Peyer's patch (tissue), 4 donors: ENCODE measurements at regions not wholly inside any gene's neighbourhood (a gene's known extent, or its start where the extent isn't known, plus 50 kb on each side); places are given as distances from the start of the nearest gene placed in this dataset.
A peak's percentile ranks its signal among the peaks of the same experiment; 100 is the strongest.

Experiments used
- DNase-seq, 3 donors: peaks; one replicate each; pipeline ENCODE4 v3.0.0-alpha.2; 2017 to 2019
- H3K27ac ChIP-seq, 4 donors: fragments of 200-600 bp; sonication (generic); one replicate each; pipeline ENCODE4 v1.5.1; 2016 to 2019
- H3K27me3 ChIP-seq, 2 donors: fragments of 200-600 bp; sonication (generic); one replicate each; pipeline ENCODE4 v1.5.1; 2019
- H3K36me3 ChIP-seq, 3 donors: fragments of 200-600 bp; sonication (generic); one replicate each; pipeline ENCODE4 v1.5.1; 2016 to 2019
- H3K4me1 ChIP-seq, 4 donors: fragments of 200-600 bp; sonication (generic); one replicate each; pipeline ENCODE4 v1.5.1; 2016 to 2019
- H3K4me3 ChIP-seq, 4 donors: fragments of 200-600 bp; sonication (generic); 1 replicate in 3 of 4; 2 replicates in 1 of 4; pipeline ENCODE4 v1.5.1; 2016 to 2019; ENCODE audit warnings: mild to moderate bottlenecking in 1 of 4
- H3K9me3 ChIP-seq, 4 donors: fragments of 200-600 bp; sonication (generic); one replicate each; pipeline ENCODE4 v1.5.1; 2016 to 2019; ENCODE audit warnings: mild to moderate bottlenecking in 1 of 4
- CTCF ChIP-seq, 6 experiments: fragments of 450-650 bp in 4 of 6; fragments of 200-600 bp in 2 of 6; sonication (generic) in 1 of 6; IDR thresholded peaks; one replicate each; pipeline ENCODE4 v1.5.1; 2017 to 2019; ENCODE audit warnings: antibody characterized with exemption in 6 of 6, mild to moderate bottlenecking in 3 of 6, moderate library complexity in 1 of 6
- POLR2A ChIP-seq, 2 donors: fragments of 450-650 bp; IDR thresholded peaks; one replicate each; pipeline ENCODE4 v1.5.1; 2017; ENCODE audit warnings: antibody characterized with exemption in 2 of 2, mild to moderate bottlenecking in 2 of 2, moderate library complexity in 2 of 2

GRCh38 chr3:177290633-177291032, 93.4 kb upstream of the TBL1XR1 start:
- Histone ChIP-seq H3K9me3 (no peaks in the 10 kb centered on the region), H3K36me3 (no peaks in the 10 kb centered on the region), H3K27me3 (no peaks in the 10 kb centered on the region), H3K4me3 (no peak overlapping the region), H3K27ac (no peak overlapping the region), H3K4me1 (peaks cover 0 to 26% (median 0%) of the 10 kb centered on the region in 4 donors)
- DNase-seq = no peak
- TF ChIP-seq POLR2A (IDR thresholded peaks at IDR 0.05) (no peak), CTCF (IDR thresholded peaks at IDR 0.05) (no peak)

GRCh38 chr3:177294221-177294620, 96.9 kb upstream of the TBL1XR1 start:
- no peak for DNase-seq
- Histone ChIP-seq H3K9me3 (no peaks in the 10 kb centered on the region), H3K4me1 (peaks cover 0 to 13% (median 0%) of the 10 kb centered on the region in 4 donors), H3K27ac (peak overlapping the region in 3 of 4 donors; percentile 59 to 84 (median 82)), H3K36me3 (no peaks in the 10 kb centered on the region), H3K4me3 (no peak overlapping the region), H3K27me3 (no peaks in the 10 kb centered on the region)
- TF ChIP-seq CTCF (IDR thresholded peaks at IDR 0.05) = no peak
- TF ChIP-seq POLR2A (IDR thresholded peaks at IDR 0.05) = no peak

- Histone ChIP-seq H3K4me3 (no peak overlapping the region), H3K4me1 (peaks cover 0 to 13% (median 0%) of the 10 kb centered on the region in 4 donors), H3K27ac (peak overlapping the region in 3 of 4 donors; percentile 64 to 84 (median 82)), H3K9me3 (no peaks in the 10 kb centered on the region), H3K36me3 (no peaks in the 10 kb centered on the region), H3K27me3 (no peaks in the 10 kb centered on the region)
- DNase-seq = peak in 1 of 3 donors; percentile 82
- TF ChIP-seq CTCF (IDR thresholded peaks at IDR 0.05) = peak in 2 of 6 experiments; percentile 2 to 5
- TF ChIP-seq POLR2A (IDR thresholded peaks at IDR 0.05) = no peak
Measured at GRCh38 chr3:177295116-177295515, 97.8 kb upstream of the TBL1XR1 start.

- Histone ChIP-seq H3K4me1 (peaks cover 0 to 3% (median 0%) of the 10 kb centered on the region in 4 donors), H3K9me3 (no peaks in the 10 kb centered on the region), H3K4me3 (no peak overlapping the region), H3K36me3 (no peaks in the 10 kb centered on the region), H3K27ac (peak overlapping the region in 3 of 4 donors; percentile 75 to 85 (median 85)), H3K27me3 (no peaks in the 10 kb centered on the region)
- TF ChIP-seq POLR2A (IDR thresholded peaks at IDR 0.05) (no peak), CTCF (IDR thresholded peaks at IDR 0.05) (no peak)
- no peak for DNase-seq
Measured at GRCh38 chr3:177299250-177299649, 102.0 kb upstream of the TBL1XR1 start.

GRCh38 chr3:177300039-177300833, 103.0 kb upstream of the TBL1XR1 start:
- no peaks in the 10 kb centered on the region for H3K4me1 ChIP-seq
- H3K9me3 ChIP-seq = no peaks in the 10 kb centered on the region
- no peaks in the 10 kb centered on the region for H3K27me3 ChIP-seq
- H3K27ac ChIP-seq = peak overlapping the region in 3 of 4 donors; percentile 75 to 85 (median 85)
- H3K36me3 ChIP-seq = no peaks in the 10 kb centered on the region
- DNase-seq = peak in 2 of 3 donors; percentile 72 to 78
- peak overlapping the region in 2 of 4 donors; percentile 19 to 33 for H3K4me3 ChIP-seq
- TF ChIP-seq POLR2A (IDR thresholded peaks at IDR 0.05) = peak in 1 of 2 donors; percentile 30
- TF ChIP-seq CTCF (IDR thresholded peaks at IDR 0.05) = peak in 1 of 6 experiments; percentile 5
